ENCODE measurements at regions not wholly inside any gene's neighbourhood (a gene's known extent, or its start where the extent isn't known, plus 50 kb on each side); places are given as distances from the start of the nearest gene placed in this dataset.

GRCh38 chr13:44746690-44747089 lies 170.6 kb upstream of the TSC22D1 start:
- TF ChIP-seq, protein P1, sequence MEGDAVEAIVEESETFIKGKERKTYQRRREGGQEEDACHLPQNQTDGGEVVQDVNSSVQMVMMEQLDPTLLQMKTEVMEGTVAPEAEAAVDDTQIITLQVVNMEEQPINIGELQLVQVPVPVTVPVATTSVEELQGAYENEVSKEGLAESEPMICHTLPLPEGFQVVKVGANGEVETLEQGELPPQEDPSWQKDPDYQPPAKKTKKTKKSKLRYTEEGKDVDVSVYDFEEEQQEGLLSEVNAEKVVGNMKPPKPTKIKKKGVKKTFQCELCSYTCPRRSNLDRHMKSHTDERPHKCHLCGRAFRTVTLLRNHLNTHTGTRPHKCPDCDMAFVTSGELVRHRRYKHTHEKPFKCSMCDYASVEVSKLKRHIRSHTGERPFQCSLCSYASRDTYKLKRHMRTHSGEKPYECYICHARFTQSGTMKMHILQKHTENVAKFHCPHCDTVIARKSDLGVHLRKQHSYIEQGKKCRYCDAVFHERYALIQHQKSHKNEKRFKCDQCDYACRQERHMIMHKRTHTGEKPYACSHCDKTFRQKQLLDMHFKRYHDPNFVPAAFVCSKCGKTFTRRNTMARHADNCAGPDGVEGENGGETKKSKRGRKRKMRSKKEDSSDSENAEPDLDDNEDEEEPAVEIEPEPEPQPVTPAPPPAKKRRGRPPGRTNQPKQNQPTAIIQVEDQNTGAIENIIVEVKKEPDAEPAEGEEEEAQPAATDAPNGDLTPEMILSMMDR (IDR thresholded peaks at IDR 0.05; ENCODE audit: control extremely low read depth in 1 of 3, insufficient read depth in 1 of 3, low read depth in 1 of 3, low read length in 3 of 3): no peak
- no peak for TF ChIP-seq EP300 (IDR thresholded peaks at IDR 0.05; ENCODE audit: borderline replicate concordance in 1 of 2, low read depth in 2 of 2, low read length in 2 of 2)
- TF ChIP-seq EZH2 (IDR thresholded peaks at IDR 0.05; ENCODE audit: low read depth, low read length, severe bottlenecking): no peak
- TF ChIP-seq CREB1 (IDR thresholded peaks at IDR 0.05): no peak
- no peak for TF ChIP-seq KDM1A (IDR thresholded peaks at IDR 0.05; ENCODE audit: borderline replicate concordance, low read length)
- no peak for TF ChIP-seq POLR2A (IDR thresholded peaks at IDR 0.05; ENCODE audit: control extremely low read depth in 1 of 2, low read depth in 2 of 2, low read length in 2 of 2)
- no peak for TF ChIP-seq BACH1 (IDR thresholded peaks at IDR 0.05; ENCODE audit: low read length)
- TF ChIP-seq BCL11A (IDR thresholded peaks at IDR 0.05; ENCODE audit: low read depth in 2 of 2, low read length in 2 of 2): no peak
- no peak for TF ChIP-seq POLR2AphosphoS5 (IDR thresholded peaks at IDR 0.05; ENCODE audit: low read depth, low read length)
